ENCODE measurements at regions not wholly inside any gene's neighbourhood (a gene's known extent, or its start where the extent isn't known, plus 50 kb on each side); places are given as distances from the start of the nearest gene placed in this dataset.

DNA sequence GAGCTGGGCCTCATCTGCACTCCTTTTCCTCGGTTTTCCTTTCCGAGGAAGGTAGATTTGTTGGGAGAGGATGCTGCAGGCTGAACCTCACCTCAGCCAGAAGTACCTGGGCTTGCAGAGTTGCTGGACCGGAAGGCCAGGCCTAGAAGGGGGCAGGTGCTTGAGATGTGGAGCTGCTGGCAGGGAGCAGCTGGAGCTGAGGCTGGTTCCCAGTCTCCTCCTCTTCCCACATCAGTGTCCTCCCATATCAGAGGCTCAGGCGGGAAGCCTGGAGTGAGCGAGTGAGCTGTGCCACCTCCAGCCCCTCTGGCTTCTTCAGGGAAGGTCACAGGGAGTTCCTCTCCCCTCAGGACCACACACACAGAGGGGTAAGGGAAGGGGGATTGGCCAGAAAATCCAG lies 259.4 kb downstream of the GADD45G start:
- DNase-seq (ENCODE audit: low spot score) = no peak

DNA sequence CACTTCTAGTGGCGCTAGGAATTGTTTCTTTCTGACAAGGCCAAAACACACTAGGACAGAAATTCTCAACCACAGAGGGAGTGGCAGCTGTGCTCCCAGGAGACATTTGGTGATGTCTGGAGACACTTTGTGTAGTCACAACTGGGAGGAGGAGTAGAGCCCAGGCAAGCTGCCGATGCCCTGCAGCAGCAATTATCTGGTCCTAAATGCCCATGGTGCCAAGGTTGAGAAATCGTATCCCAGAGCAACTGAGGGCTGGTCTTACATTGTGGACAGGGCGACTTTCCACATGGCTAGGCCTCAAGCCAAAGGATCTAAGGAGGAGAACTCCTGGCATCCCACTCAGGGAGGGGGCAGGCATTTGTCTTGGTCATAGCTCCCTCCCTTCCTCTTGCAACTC lies 259.9 kb downstream of the GADD45G start:
- no peak for DNase-seq (ENCODE audit: low spot score)

DNA sequence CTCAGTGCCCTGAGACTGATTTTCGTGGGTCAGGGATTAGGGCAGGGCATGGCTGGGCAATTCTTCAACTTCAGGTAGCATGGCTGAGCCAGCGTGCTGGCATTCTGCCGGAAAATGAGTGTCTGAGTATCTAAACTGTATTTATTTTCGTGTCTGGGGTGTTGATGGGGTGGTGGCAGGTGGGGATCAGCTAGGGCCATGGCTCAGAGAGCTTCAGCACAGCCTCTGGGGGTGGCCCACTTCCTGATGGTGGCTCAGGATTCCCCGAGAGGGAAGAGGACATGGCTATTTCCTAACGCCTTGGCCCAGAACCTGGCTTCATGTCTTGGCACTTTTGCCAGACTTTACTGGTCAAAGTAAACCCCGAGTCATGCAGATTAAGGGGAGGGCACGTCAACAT lies 260.5 kb downstream of the GADD45G start:
- no peak for DNase-seq (ENCODE audit: low spot score)

DNA sequence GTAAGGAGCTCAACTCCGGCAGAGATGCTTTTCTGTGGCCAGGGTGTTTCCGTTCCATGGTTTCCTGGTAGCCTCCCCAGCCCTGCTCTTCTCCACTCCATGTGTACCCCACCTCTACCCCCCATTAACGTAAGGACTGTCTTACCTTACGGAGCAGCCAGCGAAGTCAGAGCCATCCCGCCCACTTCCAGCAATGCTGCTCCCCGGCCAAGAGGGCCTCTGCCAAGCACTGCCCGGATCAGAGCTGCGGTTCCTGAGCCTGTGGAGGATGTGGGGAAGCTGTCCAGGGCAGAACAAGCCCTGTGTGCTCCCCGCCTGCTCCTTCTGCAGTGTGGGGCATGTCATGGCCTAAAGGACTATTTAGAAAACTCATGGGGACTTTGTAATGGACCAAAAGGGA lies 261.2 kb downstream of the GADD45G start:
- DNase-seq (ENCODE audit: low spot score) = no peak

DNA sequence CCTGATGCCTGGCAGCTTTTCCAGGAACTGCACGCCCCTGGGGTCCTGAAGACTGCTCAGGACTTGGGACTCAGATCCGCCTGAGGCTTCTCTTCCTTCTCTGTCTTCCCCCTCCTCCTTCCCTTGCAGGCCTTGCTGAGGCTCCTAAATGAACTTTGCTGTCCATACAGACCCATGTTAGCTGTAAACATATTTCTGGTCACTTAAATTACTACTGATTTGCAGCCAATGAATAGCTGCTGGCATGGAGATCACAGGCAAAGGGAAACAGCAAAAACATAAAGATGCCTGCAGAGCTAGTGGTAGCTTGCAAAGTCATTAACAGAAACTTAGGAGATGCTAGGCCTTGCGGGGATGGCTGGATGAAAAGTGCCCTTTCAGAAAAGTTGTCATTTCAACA lies 261.9 kb downstream of the GADD45G start:
- no peak for DNase-seq (ENCODE audit: low spot score)

DNA sequence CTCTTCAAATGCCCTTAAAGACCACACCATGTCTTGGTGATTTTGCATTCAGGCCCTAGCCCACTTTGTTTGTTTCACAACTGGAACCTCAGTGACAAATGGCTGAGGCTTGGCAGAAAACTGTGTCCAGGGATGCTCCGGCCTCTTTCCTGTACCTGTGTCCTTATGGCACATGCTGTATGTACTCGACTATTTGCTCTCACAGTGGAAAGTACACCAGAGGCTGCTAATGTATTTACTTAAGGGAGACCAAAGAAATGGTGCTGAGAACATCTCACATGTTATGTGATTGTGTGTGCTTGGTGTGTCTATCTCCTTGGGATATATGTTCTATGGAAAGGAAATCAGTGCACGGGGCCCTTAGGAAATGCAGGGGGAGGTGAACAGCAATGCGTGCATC lies 263.3 kb downstream of the GADD45G start:
- no peak for DNase-seq (ENCODE audit: low spot score)

DNA sequence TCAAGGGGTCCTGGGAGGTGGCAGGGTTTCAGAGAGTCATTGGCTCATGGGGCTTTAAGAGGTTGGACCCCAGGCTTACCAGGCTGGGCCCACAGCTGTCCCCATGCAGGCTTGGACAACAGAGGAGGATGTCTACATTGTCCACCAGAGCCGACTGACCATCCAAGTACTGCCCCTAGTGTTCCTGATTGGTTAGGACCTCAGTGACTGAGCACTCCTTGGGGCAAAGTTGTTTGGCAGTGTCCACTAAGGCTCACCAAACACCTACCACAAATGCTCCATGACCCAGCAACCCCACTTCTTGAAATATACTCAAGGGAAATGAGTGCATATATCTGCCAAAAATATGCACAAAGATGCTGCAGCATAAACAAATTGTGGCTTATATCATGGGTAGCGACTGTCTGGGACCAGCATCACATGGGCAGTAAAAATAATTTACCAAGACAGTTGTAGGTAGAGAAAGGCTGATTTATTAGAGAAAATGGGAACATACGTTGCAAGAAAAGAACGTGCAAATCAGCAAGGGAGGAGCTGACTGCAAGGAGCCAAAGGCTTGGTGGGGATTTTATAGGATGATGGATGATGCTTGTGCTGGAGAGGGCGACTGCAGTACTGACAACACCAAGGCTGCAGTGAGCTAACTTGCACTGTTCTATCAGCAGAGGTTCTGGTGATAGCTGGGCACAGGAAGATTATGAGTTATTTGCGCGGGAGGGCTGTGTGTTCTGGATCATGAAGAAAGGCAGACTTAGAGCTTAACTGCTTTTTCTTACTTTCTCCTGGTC lies 265.2 kb downstream of the GADD45G start:
- no peak for DNase-seq (ENCODE audit: low spot score)

DNA sequence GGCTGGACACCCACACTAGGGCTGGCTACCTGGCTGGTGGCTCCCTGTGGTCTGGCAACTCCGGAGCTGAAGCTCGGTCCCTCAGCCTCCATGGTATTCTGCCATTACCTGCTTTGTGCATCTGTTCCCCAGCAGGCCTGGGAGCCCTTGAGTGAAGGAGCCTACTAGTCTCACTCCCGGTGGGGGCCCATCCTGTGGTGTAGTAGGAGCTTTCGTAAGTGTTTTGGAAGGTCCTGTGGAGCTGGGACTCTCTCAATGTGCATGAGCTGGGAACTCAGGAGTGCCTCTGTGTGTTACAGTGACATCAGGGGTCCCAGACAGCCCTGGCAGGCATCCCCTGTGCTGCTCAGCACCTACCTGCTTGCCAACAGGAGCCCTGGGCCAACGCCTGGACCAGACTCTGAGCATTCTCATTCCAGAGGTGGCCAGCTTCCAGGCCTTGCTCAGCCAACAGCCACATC lies 267.1 kb downstream of the GADD45G start:
- DNase-seq (ENCODE audit: low spot score) = no peak

DNA sequence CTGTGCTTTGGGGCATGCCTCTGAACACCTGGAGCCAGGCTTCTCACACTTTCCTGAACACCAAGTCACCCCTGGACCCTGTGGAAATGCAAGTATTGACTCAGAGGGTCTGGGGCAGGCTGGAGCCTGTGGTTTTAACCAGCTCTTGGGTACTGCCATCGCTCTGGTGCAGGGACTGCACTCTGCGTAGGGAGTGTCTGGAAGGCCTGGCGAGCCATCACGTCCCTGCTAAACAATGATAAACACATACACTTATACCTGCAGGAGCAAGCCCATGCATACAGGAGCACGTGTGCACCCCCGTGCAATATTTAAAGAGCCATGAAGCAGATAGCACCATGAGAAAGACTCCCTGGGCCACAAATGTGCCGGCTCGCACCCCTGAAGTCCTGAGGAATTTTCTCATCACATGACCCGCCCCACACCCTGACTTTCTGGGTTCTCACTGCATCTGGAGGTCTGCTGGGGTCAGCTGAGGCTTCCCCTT lies 267.7 kb downstream of the GADD45G start:
- no peak for DNase-seq (ENCODE audit: low spot score)

DNA sequence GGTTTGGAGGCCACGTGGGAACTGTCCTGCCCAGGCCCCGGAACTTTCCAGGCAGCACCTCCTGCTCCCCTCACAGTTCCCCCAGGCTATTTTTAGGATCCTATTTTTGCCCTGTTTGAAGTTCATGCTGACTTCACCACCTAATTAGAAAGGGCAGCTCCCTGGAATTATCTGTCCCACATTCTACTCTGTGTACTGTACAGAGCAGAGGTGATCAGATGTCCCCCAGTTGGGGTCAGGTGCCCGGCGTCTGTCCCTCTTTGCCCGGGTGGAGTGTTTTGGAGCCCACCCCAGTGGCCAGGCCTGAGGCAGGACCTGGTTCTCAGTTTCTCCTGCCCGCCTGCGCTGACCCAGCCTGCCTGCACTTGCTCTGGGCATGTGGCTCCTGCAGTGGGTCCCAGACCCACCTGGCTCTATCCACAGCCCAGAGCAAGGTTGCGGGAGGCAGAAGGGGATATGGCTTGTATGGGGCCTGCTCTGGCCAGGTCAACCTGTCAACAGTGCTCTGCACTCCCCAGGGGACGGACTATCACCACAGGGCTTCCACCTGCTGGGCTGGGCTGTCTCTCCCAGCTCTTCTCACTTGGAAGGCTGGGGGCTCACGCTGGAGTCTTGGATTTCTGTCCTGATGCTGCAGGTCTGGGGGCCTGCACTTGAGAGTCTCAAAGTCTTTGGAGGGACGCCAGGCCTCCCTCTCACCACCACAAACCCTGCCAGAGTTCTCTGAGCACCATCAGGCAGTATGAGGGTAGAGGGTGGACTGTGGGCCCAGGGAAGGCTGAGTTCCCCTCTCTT lies 268.3 kb downstream of the GADD45G start:
- no peak for DNase-seq (ENCODE audit: low spot score)

DNA sequence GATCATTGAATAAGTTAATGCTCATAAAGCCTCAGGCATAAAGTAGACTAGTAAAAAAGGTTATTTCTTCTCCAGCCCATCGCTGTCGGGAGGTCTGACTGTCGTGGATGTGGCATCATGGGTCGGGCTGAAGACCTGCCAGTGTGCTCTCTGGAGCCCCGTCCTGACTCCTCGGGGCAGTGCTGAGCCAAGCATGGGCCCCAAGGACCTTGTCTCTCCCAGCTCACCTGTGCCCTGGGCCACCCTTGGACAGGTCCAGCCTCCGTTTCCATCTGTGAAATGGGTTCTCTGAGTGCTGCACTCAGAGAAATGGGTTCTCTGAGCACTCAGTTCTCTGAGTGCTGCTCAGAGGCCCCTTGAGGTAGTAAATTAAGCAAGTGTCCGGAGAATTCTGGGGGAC lies 269.0 kb downstream of the GADD45G start:
- no peak for DNase-seq (ENCODE audit: low spot score)

DNA sequence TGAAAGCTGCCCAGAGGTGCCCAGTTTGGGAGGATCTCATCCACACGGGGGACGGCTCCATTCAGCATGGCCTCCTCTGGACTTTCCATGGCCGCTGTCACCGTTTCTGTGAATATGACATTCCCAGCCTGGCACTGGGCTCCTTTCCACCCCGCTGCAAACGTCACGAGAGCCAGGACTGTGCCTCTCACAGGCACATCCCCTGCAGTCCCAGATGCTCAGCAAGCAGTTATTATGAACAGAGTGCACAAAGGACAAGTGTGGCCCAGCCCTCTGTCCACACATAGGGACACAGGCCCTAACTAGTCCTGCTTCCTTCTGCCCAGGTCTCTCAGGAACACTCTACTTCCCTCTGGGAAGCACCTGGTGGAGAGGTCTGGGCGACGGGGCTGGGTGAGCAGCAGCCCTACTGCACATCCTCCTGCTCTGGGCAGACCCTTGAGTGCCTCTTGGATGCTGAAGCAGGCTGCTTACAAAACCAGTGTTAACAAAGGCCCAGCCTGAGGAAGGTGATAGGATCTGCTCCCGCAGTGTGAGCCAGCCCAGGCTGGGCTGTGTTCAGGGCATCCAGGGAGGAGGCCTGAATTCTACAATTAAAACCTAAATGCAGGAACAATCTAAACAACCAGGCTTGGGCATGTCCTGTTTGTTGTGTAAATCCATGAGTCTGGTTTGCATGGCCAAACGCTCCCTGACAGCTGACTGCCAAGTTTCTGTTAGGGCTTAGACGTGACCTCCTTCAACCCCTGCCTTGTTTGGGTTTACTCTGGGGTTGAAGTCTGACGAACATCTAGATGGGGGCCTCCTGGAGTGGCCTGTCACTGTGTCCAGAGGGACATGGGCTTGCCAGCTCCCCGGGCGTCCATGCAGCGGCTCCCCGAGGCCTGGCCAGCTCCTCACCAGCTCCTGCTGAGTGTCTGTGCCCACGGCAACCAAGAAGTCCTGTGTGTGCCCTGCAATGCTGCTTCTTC lies 269.8 kb downstream of the GADD45G start:
- DNase-seq (ENCODE audit: low spot score) = no peak

DNA sequence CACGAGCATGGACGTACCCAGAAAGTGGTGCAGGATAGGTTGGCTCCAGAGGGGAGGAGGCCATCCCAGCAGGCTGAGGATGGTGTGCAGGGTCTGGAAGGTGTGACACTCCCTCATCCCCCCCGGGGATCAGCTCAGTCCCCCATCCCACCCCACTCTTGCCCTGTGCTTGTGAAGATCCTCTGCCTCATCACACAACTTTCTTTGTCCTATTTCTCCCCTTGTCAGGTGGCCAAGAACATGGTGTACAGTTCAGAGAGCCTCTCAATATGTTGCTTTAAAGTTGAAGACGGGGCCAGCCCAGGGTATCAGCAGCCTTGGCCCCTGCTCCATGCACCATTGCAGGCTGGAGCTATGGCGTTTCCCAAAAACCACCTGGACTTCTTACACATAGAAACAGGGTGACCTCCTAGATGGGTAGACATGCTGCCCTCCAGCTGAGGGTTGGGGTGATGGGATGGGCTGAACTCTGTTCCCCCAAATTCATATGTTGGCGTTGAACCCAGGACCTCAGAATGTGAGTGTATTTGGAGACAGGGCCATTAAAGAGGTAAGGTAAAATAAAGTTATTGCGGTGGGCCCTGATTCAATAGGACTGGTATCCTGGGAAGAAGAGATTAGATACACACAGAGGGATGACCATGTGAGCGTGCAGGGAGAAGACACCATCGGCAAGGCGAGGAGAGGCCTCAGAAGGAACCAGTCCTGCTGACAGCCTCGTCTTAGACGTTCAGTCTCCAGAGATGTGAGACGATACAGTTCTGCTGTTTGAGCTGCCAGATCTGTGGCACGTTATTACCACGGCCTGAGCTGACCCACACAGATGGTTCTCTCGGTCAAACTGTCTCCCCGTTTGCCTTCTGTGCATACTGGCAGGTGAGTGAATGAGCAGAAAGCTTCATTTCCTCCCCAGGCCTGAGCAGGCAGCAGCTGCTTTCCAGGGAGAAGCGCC lies 272.5 kb downstream of the GADD45G start:
- no peak for DNase-seq (ENCODE audit: low spot score)

DNA sequence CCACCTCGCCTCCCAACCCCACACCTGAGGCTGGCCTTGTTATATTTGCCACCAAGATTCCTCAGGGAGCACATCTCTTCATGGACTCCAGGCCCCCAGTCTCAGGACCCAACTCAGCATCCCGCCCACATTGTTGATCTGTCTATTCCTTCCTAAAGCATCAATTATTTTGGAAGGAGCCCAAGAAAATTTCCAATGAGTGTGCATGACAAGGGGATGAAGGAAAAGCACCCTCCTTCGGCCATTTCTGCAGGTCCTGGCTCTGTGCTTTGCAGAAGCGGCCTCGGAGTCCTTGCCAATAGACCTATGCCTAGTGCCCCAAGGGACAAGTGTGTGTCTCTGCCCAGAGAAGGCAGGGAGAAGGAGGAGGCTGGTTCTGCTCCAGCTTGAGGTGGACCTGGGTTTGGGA lies 273.2 kb downstream of the GADD45G start:
- DNase-seq (ENCODE audit: low spot score) = no peak

DNA sequence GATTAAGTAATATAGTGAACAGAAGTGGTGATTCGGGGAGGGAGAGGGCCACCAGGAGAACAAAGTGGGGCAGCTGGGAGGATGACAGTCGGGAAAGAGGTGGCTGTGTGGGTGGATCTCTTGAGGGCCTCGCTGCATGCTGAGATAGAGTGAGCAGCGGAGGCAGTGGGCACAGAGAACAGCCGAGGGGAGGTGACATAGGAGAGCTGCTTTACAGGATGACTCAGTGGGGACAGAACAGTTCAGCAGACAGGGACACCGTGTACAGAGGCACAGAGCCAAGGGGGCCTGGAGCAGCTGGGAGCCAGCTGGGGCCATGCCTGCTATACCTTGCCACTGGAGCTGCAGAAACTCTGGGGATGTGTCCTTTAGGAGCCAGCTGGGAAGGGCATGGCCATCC lies 273.9 kb downstream of the GADD45G start:
- no peak for DNase-seq (ENCODE audit: low spot score)

DNA sequence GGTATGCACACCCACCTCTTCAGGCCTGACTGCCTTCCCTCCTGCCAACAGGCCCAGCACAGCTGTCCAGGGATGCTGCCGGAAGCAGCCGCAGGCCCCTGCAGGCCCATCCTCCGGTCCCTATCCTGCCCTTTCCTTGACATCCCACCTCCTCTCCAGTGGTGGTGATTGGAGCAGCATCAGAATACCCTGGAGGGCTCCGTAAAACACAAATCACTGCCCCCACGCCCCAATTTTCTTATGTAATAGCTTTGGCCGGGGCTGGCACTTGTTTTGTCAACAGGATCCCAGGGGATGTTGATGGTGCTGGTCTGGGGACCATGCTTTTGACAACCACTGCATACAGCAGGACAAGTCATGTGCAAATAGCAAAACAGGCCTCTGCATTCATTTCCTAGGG lies 274.5 kb downstream of the GADD45G start:
- DNase-seq (ENCODE audit: low spot score) = no peak

DNA sequence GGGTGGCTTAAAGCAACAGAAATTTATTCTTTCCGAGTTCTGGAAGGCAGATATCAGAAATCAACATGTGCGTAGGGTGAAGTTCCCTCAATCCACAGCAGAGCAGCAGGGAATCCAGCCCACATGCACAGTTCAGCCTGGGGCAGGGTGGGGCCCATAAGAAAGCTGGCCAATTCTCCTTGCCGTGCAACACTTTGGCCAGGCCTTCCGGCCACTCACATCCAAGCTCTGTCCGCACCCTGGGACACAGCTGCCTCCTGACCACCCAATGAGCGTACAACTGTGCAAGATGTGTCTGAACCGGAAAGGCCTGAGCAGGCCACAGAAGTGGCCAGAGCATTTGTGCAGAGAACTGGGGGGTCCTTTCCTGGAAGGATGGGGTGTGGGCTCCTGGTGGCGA lies 274.9 kb downstream of the GADD45G start:
- no peak for DNase-seq (ENCODE audit: low spot score)

DNA sequence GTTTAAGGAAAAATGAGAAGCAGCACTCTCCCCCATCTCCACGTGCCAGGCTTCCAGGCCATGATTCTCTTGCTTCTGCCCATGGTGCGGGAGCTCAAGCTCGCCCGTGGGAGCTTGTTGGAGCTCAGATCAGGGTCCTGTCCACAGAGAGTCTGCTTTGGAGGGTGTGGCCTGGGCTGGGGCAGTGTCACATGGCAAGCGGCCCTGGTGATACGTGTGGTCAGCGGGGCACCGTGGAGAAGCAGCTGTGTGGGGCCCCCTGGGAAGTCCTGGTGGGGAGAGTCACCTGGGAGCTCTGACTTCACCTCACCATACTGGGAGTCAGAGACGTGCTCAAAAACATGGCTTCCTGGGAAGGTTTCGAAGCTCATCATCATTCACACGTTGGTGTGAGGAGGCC lies 275.3 kb downstream of the GADD45G start:
- no peak for DNase-seq (ENCODE audit: low spot score)

DNA sequence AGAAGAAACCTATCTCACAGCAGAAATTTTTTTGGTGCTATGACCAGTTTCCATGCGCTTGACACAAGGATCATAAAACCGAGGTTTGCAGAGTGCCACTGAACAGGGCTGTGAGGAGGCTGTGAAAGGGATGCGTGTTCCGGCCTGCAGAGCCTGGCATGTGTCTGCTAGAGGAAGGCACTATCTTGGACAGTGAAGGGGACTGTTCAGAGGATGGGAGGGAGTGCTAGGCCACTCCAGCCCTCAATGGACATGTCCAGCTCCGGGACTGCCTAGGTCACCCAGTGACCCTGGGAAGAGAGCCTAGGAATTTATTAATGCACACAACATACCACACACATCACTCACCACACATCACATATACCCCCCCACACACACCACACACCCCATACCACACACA lies 275.9 kb downstream of the GADD45G start:
- no peak for DNase-seq (ENCODE audit: low spot score)

DNA sequence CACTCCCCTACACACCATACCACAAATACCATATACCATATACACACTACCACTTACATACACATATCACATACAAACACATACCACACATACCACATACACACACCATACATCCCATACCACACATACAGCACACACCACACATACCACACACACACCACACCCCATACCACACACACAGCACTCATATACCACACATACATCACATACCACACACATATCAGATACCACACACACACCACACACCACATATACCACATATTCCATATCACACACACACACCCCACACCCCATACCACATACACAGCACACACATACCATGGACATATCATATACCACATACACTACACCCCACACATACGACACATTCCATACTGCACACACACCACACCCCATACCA lies 276.6 kb downstream of the GADD45G start:
- no peak for DNase-seq (ENCODE audit: low spot score)

DNA sequence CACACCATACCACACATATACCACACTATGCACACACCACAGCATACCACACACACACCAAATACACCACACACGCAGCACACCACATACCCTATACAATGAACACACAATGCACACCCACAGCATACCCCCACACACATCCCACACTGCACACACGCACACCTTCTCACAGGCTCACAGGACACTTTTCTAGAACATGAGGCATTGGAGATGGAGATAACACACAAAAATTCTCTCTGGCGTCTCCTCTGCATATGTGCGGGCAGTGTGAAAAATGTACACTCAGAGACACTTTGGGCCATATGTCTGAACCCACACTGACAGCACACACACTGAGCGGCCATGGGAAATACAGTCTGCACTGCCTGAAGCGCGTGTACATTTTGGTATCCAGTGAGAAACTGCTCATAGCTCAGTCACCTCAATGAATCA lies 278.1 kb downstream of the GADD45G start:
- DNase-seq (ENCODE audit: low spot score) = no peak
